Neural crest cell (in vitro differentiated cells): ENCODE measurements at regions not wholly inside any gene's neighbourhood (a gene's known extent, or its start where the extent isn't known, plus 50 kb on each side); places are given as distances from the start of the nearest gene placed in this dataset.

Source experiments
- DNase-seq: peaks from one replicate; pipeline ENCODE4 v3.0.0; 2021; ENCODE audit warnings: low read depth, mixed read lengths, low spot score
- H3K27ac Mint-ChIP-seq: one replicate; pipeline ENCODE4 v1.8.0; 2021; ENCODE audit warnings: mild to moderate bottlenecking, mixed read lengths; ENCODE audit not compliant: unreplicated experiment
- H3K27me3 Mint-ChIP-seq: 2 replicates; pipeline ENCODE4 v1.8.0; 2021; ENCODE audit warnings: low read depth, mild to moderate bottlenecking, mixed read lengths
- H3K36me3 Mint-ChIP-seq: 2 replicates; pipeline ENCODE4 v1.8.0; 2021; ENCODE audit warnings: low read depth, mild to moderate bottlenecking, mixed read lengths
- H3K4me1 Mint-ChIP-seq: 2 replicates; pipeline ENCODE4 v1.8.0; 2021; ENCODE audit warnings: mixed read lengths
- H3K4me3 Mint-ChIP-seq: one replicate; pipeline ENCODE4 v1.8.0; 2021; ENCODE audit warnings: mild to moderate bottlenecking, mixed read lengths
- H3K9me3 Mint-ChIP-seq: 2 replicates; pipeline ENCODE4 v1.8.0; 2021; ENCODE audit warnings: mixed read lengths
- CTCF ChIP-seq: fragments of 200-600 bp; sonication (generic); conservative IDR thresholded peaks from 2 replicates; pipeline ENCODE4 v1.5.0; 2021; ENCODE audit warnings: antibody characterized with exemption, mild to moderate bottlenecking

- no peak for DNase-seq
- no peak overlapping the region for H3K27ac Mint-ChIP-seq
- no peak overlapping the region for H3K4me3 Mint-ChIP-seq
- peaks cover 3% of the 10 kb centered on the region for H3K9me3 Mint-ChIP-seq
- no peak for TF ChIP-seq CTCF
- H3K4me1 Mint-ChIP-seq = no peaks in the 10 kb centered on the region
- H3K36me3 Mint-ChIP-seq = no peaks in the 10 kb centered on the region
- peaks cover 10% of the 10 kb centered on the region for H3K27me3 Mint-ChIP-seq
These were observed 401.5 kb upstream of the ETAA1 start for GRCh38 chr2:66995636-66996035.

GRCh38 chr2:67002618-67003371 is 394.3 kb upstream of the ETAA1 start:
- no peak for DNase-seq
- Mint-ChIP-seq H3K27ac (no peak overlapping the region), H3K9me3 (peaks cover 5% of the 10 kb centered on the region), H3K36me3 (no peaks in the 10 kb centered on the region), H3K27me3 (no peaks in the 10 kb centered on the region), H3K4me3 (no peak overlapping the region), H3K4me1 (peaks cover 10% of the 10 kb centered on the region)
- TF ChIP-seq CTCF = peak; percentile 49

- TF ChIP-seq CTCF = no peak
- H3K36me3 Mint-ChIP-seq = no peaks in the 10 kb centered on the region
- no peaks in the 10 kb centered on the region for H3K27me3 Mint-ChIP-seq
- no peak overlapping the region for H3K27ac Mint-ChIP-seq
- no peak overlapping the region for H3K4me3 Mint-ChIP-seq
- H3K4me1 Mint-ChIP-seq = peaks cover 13% of the 10 kb centered on the region
- no peak for DNase-seq
- peaks cover 5% of the 10 kb centered on the region for H3K9me3 Mint-ChIP-seq
These were observed 390.7 kb upstream of the ETAA1 start for GRCh38 chr2:67006373-67006960.

GRCh38 chr2:67008155-67008554 is 389.0 kb upstream of the ETAA1 start:
- Mint-ChIP-seq H3K4me3 (no peak overlapping the region), H3K36me3 (no peaks in the 10 kb centered on the region), H3K9me3 (peaks cover 3% of the 10 kb centered on the region), H3K4me1 (peaks cover 13% of the 10 kb centered on the region), H3K27me3 (peaks cover 4% of the 10 kb centered on the region), H3K27ac (no peak overlapping the region)
- TF ChIP-seq CTCF = no peak
- no peak for DNase-seq

GRCh38 chr2:67012165-67012564 is 385.0 kb upstream of the ETAA1 start:
- Mint-ChIP-seq H3K36me3 (no peaks in the 10 kb centered on the region), H3K27ac (no peak overlapping the region), H3K4me3 (no peak overlapping the region), H3K9me3 (peaks cover 3% of the 10 kb centered on the region), H3K4me1 (peaks cover 10% of the 10 kb centered on the region), H3K27me3 (peaks cover 4% of the 10 kb centered on the region)
- TF ChIP-seq CTCF = no peak
- DNase-seq = no peak
